HG03175 (cell line): ENCODE measurements at regions not wholly inside any gene's neighbourhood (a gene's known extent, or its start where the extent isn't known, plus 50 kb on each side); places are given as distances from the start of the nearest gene placed in this dataset.

Source experiments
- ATAC-seq: cut with Tn5 transposase; IDR thresholded peaks from one replicate; pipeline ENCODE4 v1.9.1; 2021; ENCODE audit warnings: mild to moderate bottlenecking, moderate library complexity; ENCODE audit not compliant: unreplicated experiment

GRCh38 chr1:5447503-5447960, 544.7 kb downstream of the NPHP4 start:
- ATAC-seq, result no peak

GRCh38 chr1:5444396-5444795, 547.8 kb downstream of the NPHP4 start:
- ATAC-seq, result no peak

DNA sequence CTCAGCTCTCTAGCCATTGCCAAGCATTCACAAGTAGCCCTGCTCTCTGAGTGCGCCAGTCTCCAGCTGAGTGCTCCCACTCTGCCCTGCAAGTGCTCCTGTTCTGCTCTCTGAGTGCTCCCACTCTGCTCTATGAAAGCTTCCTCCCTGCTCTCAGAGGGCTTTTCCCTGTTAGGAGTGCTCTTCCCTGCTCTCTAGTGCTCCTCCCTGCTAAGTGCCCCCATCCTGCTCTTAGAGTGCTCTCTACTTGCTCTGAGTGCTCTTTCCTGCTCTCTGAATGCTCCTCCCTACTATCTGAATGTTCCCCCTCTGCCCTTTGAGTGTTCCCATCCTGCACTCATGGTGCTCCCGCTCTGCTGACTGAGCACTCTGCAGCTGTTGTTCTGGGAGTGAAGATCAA, 555.4 kb downstream of the NPHP4 start:
- no peak for ATAC-seq

- ATAC-seq, result no peak
Measured at GRCh38 chr1:5435414-5435813, 556.8 kb downstream of the NPHP4 start.

GRCh38 chr1:5432436-5432835, 559.8 kb downstream of the NPHP4 start:
- ATAC-seq, result no peak

DNA sequence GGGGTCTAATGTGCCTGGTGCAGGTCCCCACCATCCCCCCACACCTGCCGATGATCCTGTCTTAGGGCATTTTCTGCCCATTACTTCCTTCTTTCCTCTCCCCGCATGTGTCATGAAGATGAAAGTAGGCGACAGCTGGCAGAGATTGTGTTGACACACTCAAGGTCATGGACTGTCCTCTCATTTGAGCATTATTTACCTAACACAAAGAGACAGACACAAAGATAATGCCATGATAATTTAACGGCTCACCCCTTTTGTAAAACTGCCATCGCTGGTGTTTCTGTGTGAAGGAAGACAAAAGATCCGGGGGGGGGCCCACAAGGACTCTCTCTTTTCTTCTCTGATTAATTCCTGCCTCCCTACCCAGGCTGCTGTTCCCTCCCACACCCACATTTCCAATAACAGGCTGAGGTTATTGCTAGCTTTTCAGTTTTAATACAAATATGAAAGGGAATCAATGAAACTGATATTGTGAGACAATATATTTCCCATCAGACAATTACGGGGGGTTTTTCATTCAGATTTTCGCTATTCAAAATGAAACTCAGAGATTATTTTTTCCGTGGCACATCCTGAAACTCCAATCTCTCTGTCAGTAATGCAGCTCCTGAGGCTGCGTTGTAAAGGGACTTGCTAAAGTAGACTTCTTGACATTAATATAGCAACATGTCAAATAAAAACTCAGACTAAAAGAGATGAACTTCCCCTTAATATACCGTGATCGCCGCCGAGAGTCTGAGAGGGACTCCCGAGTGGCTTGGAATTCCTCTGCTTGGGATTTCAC, 561.1 kb downstream of the NPHP4 start:
- no peak for ATAC-seq

- no peak for ATAC-seq
Measured at GRCh38 chr1:5430136-5430535, 562.1 kb downstream of the NPHP4 start.

- no peak for ATAC-seq
Measured at GRCh38 chr1:5428351-5428750, 563.9 kb downstream of the NPHP4 start.

- no peak for ATAC-seq
Measured at GRCh38 chr1:5427026-5427613, 565.1 kb downstream of the NPHP4 start.

- no peak for ATAC-seq
Measured at GRCh38 chr1:5424802-5425703, 567.2 kb downstream of the NPHP4 start.

- no peak for ATAC-seq
Measured at GRCh38 chr1:5423109-5423508, 569.1 kb downstream of the NPHP4 start.

- ATAC-seq, result no peak
Measured at GRCh38 chr1:5419501-5419900, 572.7 kb downstream of the NPHP4 start.

DNA sequence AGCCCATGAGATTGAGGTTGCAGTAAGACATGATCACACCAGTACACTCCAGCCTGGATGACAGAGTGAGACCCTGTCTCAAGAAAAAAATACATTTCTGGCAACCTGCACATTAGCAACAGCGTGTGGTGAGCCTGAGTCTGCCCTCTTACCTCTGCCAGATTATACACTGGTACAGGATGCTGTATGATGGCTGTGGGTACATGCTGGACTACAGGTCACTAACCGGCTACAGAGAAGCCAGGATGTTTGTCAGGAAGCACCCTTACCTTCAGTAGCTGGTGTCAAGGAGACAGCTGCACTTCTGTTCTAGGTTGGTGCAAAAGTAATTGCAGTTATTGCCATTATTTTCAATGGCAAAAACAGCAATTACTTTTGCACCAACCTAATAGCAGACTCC, 575.7 kb downstream of the NPHP4 start:
- no peak for ATAC-seq

DNA sequence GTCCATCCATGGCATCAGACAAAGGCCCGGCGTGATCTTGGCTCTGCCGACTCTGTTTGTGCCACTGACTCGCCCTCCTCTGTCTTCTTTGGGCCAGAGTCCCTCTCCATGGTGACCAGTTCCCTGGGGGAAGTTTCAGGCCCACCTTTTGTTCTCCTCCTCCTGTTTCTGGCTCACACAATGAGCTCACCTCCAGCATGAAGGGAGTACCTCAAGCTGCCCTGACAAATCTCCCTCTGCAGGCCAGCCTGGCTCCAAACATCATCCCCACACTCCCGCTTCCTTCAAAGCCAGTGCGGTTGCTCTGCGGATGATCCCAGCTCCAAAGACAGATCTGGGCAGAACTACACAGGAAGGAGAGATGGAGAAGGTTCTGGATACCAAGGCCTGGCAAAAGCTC, 576.6 kb downstream of the NPHP4 start:
- no peak for ATAC-seq

DNA sequence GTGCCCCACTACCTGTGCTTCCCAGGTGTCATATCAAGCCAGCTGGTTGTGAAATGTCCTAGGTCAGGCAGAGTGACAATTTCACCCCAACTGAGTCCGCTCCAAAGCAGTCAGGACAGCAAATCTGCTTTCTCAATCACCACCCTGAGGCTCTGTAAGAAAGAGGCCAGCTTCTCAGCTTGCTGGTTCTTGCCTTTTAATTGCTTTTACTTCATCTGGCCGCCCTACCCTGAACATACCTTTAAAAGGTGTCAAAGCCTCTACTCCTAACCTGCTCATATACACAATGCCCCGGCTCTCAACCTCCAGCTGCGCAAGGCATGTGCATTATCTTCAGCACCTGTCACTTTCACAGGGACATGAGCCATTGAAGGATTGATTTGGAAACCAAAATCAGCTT, 581.6 kb downstream of the NPHP4 start:
- no peak for ATAC-seq

DNA sequence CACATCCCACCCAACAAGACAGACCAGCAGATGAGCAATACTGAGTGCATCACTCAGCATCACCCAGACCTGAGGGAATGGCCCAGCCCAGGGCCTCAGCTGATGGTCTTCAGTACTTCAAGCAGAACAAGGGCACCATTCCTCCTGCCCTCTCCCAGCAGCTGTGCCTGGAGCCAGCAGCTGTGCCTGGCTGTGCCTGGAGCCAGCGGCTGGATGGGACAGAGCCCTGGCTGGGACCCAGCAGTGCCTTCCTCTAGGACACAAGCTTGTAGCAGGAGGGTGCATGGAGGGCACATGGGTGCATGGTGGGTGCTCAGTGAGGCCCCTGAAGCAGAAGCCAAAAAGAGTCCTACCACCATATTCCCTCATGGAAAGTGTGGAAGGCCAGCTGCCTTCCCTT, 583.8 kb downstream of the NPHP4 start:
- no peak for ATAC-seq

DNA sequence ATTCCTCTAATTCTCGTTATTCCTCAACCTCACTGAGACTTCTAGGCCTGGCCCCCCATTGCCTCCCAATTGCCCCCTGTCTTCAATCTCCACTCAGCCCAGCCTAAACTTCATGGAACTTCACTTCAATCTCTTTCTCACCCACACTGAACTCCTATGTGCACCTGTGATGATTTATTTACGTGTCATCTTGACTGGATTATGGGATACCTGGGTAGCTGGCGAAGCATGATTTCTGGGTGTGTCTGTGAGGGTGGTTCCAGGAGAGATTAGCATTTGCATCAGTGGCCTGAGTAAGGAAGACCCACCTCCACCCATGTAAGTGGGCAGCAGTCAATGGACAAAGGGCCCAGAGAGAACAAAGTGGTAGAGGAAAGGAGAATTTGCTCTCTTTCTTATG, 587.0 kb downstream of the NPHP4 start:
- no peak for ATAC-seq

GRCh38 chr1:5404412-5405203, 587.6 kb downstream of the NPHP4 start:
- no peak for ATAC-seq

GRCh38 chr1:5403935-5404334, 588.3 kb downstream of the NPHP4 start:
- no peak for ATAC-seq

DNA sequence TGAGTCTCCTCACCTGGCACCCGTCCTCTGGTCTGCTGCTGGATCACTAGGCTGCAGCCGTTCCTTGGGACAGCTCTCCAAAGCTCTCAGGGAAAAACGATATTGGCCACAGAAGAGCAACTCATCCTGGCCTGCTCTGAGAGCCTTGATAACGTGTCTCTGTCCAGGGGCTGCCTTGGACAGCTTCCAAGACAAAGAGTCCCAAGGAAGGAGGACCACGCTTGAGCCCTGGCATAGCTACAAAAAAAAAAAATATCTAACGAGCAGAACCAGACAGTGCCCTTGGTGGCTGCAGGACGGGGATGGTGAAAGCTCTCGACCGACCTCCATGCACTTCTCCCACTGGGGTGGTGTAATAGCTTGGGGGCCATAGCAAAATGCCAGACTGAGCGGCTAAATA, 589.6 kb downstream of the NPHP4 start:
- no peak for ATAC-seq

- ATAC-seq, result no peak
Measured at GRCh38 chr1:5399771-5400170, 592.5 kb downstream of the NPHP4 start.
